Neural cell (in vitro differentiated cells): ENCODE measurements at regions not wholly inside any gene's neighbourhood (a gene's known extent, or its start where the extent isn't known, plus 50 kb on each side); places are given as distances from the start of the nearest gene placed in this dataset.

Source experiments
- H2AFZ ChIP-seq: fragments of 200-600, 300-800 bp; sonication (generic), shearing (Covaris generic); 2 replicates; pipeline ENCODE4 v1.6.0; 2014; ENCODE audit warnings: low read depth, mild to moderate bottlenecking, antibody characterized with exemption, low read length, moderate library complexity
- H3F3A ChIP-seq: fragments of 200-600 bp; shearing (Covaris generic); 2 replicates; pipeline ENCODE4 v1.6.1; 2016; ENCODE audit warnings: mild to moderate bottlenecking, moderate library complexity, mixed read lengths, antibody characterized with exemption, low read length; ENCODE audit not compliant: insufficient read depth, poor library complexity, severe bottlenecking
- H3K27ac ChIP-seq: fragments of 200-600, 300-800 bp; sonication (generic), shearing (Covaris generic); 2 replicates; pipeline ENCODE4 v1.5.1; 2014; ENCODE audit warnings: mild to moderate bottlenecking, low read length, moderate library complexity
- H3K27me3 ChIP-seq: fragments of 300-800, 200-600 bp; sonication (generic), shearing (Covaris generic); 2 replicates; pipeline ENCODE4 v1.6.0; 2014; ENCODE audit warnings: mild to moderate bottlenecking, low read depth, low read length, moderate library complexity; ENCODE audit not compliant: insufficient read depth
- H3K36me3 ChIP-seq: fragments of 300-800, 200-600 bp; sonication (generic), shearing (Covaris generic); 2 replicates; pipeline ENCODE4 v1.5.1; 2014; ENCODE audit warnings: mild to moderate bottlenecking, antibody characterized with exemption, low read length, moderate library complexity; ENCODE audit not compliant: insufficient read depth
- H3K4me2 ChIP-seq: fragments of 300-800, 200-600 bp; sonication (generic), shearing (Covaris generic); 2 replicates; pipeline ENCODE4 v1.6.0; 2014; ENCODE audit warnings: mild to moderate bottlenecking, low read length
- H3K4me3 ChIP-seq: fragments of 300-800, 200-600 bp; sonication (generic), shearing (Covaris generic); 2 replicates; pipeline ENCODE4 v1.5.1; 2014; ENCODE audit warnings: mild to moderate bottlenecking, low read length, moderate library complexity
- H3K79me2 ChIP-seq: fragments of 200-600 bp; shearing (Covaris generic); replicated peaks from 2 replicates; pipeline ENCODE4 v1.6.0; 2014; ENCODE audit warnings: mild to moderate bottlenecking, low read length, moderate library complexity; ENCODE audit not compliant: insufficient read depth
- H3K9ac ChIP-seq: fragments of 300-800, 200-600 bp; sonication (generic), shearing (Covaris generic); 2 replicates; pipeline ENCODE4 v1.6.1; 2016; ENCODE audit warnings: mild to moderate bottlenecking, low read length, mixed read lengths
- H3K9me2 ChIP-seq: fragments of 200-600 bp; shearing (Covaris generic); 2 replicates; pipeline ENCODE4 v1.6.1; 2016; ENCODE audit warnings: mild to moderate bottlenecking, low read length, mixed read lengths; ENCODE audit not compliant: insufficient read depth
- H3K9me3 ChIP-seq: fragments of 200-600, 300-800 bp; sonication (generic), shearing (Covaris generic); 2 replicates; pipeline ENCODE4 v1.6.1; 2016; ENCODE audit warnings: mild to moderate bottlenecking, mixed run types, low read length, moderate library complexity, mixed read lengths
- H4K20me1 ChIP-seq: fragments of 200-600 bp; shearing (Covaris generic); 2 replicates; pipeline ENCODE4 v1.6.1; 2016; ENCODE audit warnings: mild to moderate bottlenecking, mixed run types; ENCODE audit not compliant: insufficient read depth
- CTCF ChIP-seq: fragments of 450-650 bp; IDR thresholded peaks from 2 replicates; pipeline ENCODE4 v1.5.1; 2014; ENCODE audit warnings: antibody characterized with exemption, mild to moderate bottlenecking, moderate library complexity; ENCODE audit not compliant: poor library complexity, severe bottlenecking
- EP300 ChIP-seq: fragments of 450-650 bp; conservative IDR thresholded peaks from 2 replicates; pipeline ENCODE4 v1.6.1; 2014; ENCODE audit warnings: antibody characterized with exemption, mild to moderate bottlenecking, moderate library complexity; ENCODE audit not compliant: poor library complexity, severe bottlenecking
- EZH2 ChIP-seq: fragments of 200-600, 300-800 bp; shearing (Covaris generic), sonication (generic); IDR thresholded peaks from 2 replicates; pipeline ENCODE4 v1.6.1; 2014; ENCODE audit warnings: antibody characterized with exemption, low read length, borderline replicate concordance, mild to moderate bottlenecking; ENCODE audit not compliant: insufficient read depth, poor library complexity, severe bottlenecking
- MXI1 ChIP-seq: fragments of 450-650 bp; conservative IDR thresholded peaks from 2 replicates; pipeline ENCODE4 v1.6.1; 2014; ENCODE audit warnings: antibody characterized with exemption, mild to moderate bottlenecking; ENCODE audit not compliant: poor library complexity, severe bottlenecking
- POLR2AphosphoS5 ChIP-seq: IDR thresholded peaks from 2 replicates; pipeline ENCODE4 v1.6.1; 2012
- RAD21 ChIP-seq: fragments of 450-650 bp; conservative IDR thresholded peaks from 2 replicates; pipeline ENCODE4 v1.6.1; 2014; ENCODE audit warnings: antibody characterized with exemption, mild to moderate bottlenecking, moderate library complexity
- REST ChIP-seq: IDR thresholded peaks from 2 replicates; pipeline ENCODE4 v1.6.1; 2012; ENCODE audit warnings: borderline replicate concordance
- SMC3 ChIP-seq: fragments of 450-650 bp; conservative IDR thresholded peaks from 2 replicates; pipeline ENCODE4 v1.6.1; 2014; ENCODE audit warnings: antibody characterized with exemption, mild to moderate bottlenecking, moderate library complexity; ENCODE audit not compliant: poor library complexity
- TAF1 ChIP-seq: IDR thresholded peaks from 2 replicates; pipeline ENCODE4 v1.6.1; 2012; ENCODE audit warnings: low read depth

GRCh38 chr4:157988641-157989040, 184.2 kb downstream of the GASK1B start:
- H3K79me2 ChIP-seq: no peaks in the 10 kb centered on the region
- no peaks in the 10 kb centered on the region for H3K27me3 ChIP-seq
- H2AFZ ChIP-seq: no peak overlapping the region
- no peaks in the 10 kb centered on the region for H4K20me1 ChIP-seq
- no peak for TF ChIP-seq TAF1
- no peak for TF ChIP-seq EP300
- no peak for TF ChIP-seq REST
- no peak for TF ChIP-seq CTCF
- TF ChIP-seq MXI1: no peak
- TF ChIP-seq POLR2AphosphoS5: no peak
- no peak for TF ChIP-seq RAD21
- no peak for TF ChIP-seq SMC3
- no peak for TF ChIP-seq EZH2
- H3K9ac ChIP-seq: no peak overlapping the region
- H3K36me3 ChIP-seq: no peaks in the 10 kb centered on the region
- H3K4me2 ChIP-seq: no peak overlapping the region
- H3K4me3 ChIP-seq: no peak overlapping the region
- no peaks in the 10 kb centered on the region for H3K9me3 ChIP-seq
- no peak overlapping the region for H3K27ac ChIP-seq
- H3K9me2 ChIP-seq: no peaks in the 10 kb centered on the region
- H3F3A ChIP-seq: no peaks in the 10 kb centered on the region

GRCh38 chr4:157984285-157984911, 188.4 kb downstream of the GASK1B start:
- H3K9ac ChIP-seq: no peak overlapping the region
- H3K79me2 ChIP-seq: no peaks in the 10 kb centered on the region
- no peaks in the 10 kb centered on the region for H3F3A ChIP-seq
- no peaks in the 10 kb centered on the region for H3K36me3 ChIP-seq
- H3K9me2 ChIP-seq: no peaks in the 10 kb centered on the region
- no peak overlapping the region for H3K4me3 ChIP-seq
- H3K9me3 ChIP-seq: no peaks in the 10 kb centered on the region
- H3K27ac ChIP-seq: no peak overlapping the region
- H4K20me1 ChIP-seq: no peaks in the 10 kb centered on the region
- no peak for TF ChIP-seq EZH2
- TF ChIP-seq MXI1: no peak
- no peak for TF ChIP-seq POLR2AphosphoS5
- TF ChIP-seq RAD21: no peak
- TF ChIP-seq CTCF: no peak
- TF ChIP-seq SMC3: no peak
- no peak for TF ChIP-seq TAF1
- TF ChIP-seq REST: no peak
- no peak for TF ChIP-seq EP300
- H3K4me2 ChIP-seq: no peak overlapping the region
- no peak overlapping the region for H2AFZ ChIP-seq
- no peaks in the 10 kb centered on the region for H3K27me3 ChIP-seq
